Esophagus squamous epithelium (tissue), 4 donors: ENCODE measurements at regions not wholly inside any gene's neighbourhood (a gene's known extent, or its start where the extent isn't known, plus 50 kb on each side); places are given as distances from the start of the nearest gene placed in this dataset.

ENCODE experiments used
- POLR2A ChIP-seq, 4 donors: fragments of 450-650 bp; IDR thresholded peaks; one replicate each; pipeline ENCODE4 v1.6.1; 2017; ENCODE audit warnings: antibody characterized with exemption in 4 of 4, mild to moderate bottlenecking in 4 of 4, moderate library complexity in 3 of 4
- TF ChIP-seq, protein P1 (sequence below), 6 experiments: fragments of 450-650 bp in 4 of 6; fragments of 200-600 bp in 2 of 6; sonication (generic) in 2 of 6; IDR thresholded peaks; one replicate each; pipeline ENCODE4 v1.5.1; 2016 to 2019; ENCODE audit warnings: antibody characterized with exemption in 6 of 6, mild to moderate bottlenecking in 4 of 6, moderate library complexity in 4 of 6

DNA sequence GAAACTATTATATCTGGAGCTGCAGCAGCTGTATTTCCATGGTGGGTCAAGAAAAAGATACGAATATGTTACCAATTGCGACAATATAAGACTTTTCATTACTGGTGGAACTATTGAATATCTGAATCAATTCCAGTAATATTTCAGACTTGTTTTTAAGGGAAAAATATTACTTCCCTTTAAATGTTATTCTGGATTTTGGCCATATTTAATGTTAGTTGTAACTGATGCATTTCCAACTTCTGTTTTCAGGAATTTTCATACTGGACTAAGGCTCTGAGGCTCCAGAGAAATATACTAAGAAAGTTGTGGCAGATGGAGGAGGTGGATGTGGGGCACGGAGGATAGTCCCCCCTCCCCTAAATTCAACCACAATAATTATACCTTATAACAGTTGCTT, 555.2 kb upstream of the SETBP1 start:
- TF ChIP-seq, protein P1, sequence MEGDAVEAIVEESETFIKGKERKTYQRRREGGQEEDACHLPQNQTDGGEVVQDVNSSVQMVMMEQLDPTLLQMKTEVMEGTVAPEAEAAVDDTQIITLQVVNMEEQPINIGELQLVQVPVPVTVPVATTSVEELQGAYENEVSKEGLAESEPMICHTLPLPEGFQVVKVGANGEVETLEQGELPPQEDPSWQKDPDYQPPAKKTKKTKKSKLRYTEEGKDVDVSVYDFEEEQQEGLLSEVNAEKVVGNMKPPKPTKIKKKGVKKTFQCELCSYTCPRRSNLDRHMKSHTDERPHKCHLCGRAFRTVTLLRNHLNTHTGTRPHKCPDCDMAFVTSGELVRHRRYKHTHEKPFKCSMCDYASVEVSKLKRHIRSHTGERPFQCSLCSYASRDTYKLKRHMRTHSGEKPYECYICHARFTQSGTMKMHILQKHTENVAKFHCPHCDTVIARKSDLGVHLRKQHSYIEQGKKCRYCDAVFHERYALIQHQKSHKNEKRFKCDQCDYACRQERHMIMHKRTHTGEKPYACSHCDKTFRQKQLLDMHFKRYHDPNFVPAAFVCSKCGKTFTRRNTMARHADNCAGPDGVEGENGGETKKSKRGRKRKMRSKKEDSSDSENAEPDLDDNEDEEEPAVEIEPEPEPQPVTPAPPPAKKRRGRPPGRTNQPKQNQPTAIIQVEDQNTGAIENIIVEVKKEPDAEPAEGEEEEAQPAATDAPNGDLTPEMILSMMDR (IDR thresholded peaks at IDR 0.05), result no peak
- no peak for TF ChIP-seq POLR2A (IDR thresholded peaks at IDR 0.05)
